ENCODE measurements at regions not wholly inside any gene's neighbourhood (a gene's known extent, or its start where the extent isn't known, plus 50 kb on each side); places are given as distances from the start of the nearest gene placed in this dataset.

DNA sequence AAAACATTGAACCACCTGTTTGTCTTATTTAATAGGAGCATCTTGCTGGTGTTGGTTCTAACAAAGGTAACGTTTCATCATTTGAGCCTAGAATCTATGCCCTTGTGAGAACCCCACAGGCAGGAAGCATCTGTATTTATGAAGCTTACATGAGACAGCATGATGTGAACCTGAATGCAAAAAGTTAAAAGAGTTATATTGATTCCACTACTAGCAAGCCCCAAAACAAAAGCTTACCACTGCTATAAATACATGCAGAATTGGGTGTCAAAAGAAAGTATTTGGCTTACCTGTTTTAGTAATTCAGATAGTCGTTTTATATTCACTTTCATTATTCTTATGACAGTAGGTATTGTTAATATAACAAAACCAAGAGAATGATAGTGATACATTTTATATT is 301.2 kb upstream of the ADGRL2 start:
- BruUV-seq (replicated peaks), result no TSS peak
- Histone ChIP-seq H3K27me3 (ENCODE audit: control insufficient read depth in 1 of 2, insufficient read depth in 2 of 2, low read length in 2 of 2) (no peaks in the 10 kb centered on the region), H3K27ac (ENCODE audit: extremely low read length, insufficient read depth, low read length) (no peak overlapping the region), H3K36me3 (replicated peaks in 1 of 2; ENCODE audit: control insufficient read depth in 1 of 2, insufficient read depth in 2 of 2, low read length in 2 of 2) (no peaks in the 10 kb centered on the region), H3K4me1 (ENCODE audit: insufficient read depth, low read length) (no peaks in the 10 kb centered on the region), H3K4me3 (replicated peaks in 1 of 3; ENCODE audit: insufficient read depth in 1 of 3, low read depth in 2 of 3, low read length in 3 of 3) (no peak overlapping the region), H3K4me2 (ENCODE audit: low read depth, low read length) (no peak overlapping the region), H4K20me1 (ENCODE audit: insufficient read depth, low read length) (no peaks in the 10 kb centered on the region), H3K9ac (ENCODE audit: insufficient read depth, low read depth, low read length) (no peak overlapping the region), H2AFZ (ENCODE audit: low read length) (no peak overlapping the region), H3K79me2 (ENCODE audit: insufficient read depth, low read length) (no peaks in the 10 kb centered on the region), H3K9me3 (ENCODE audit: low read length) (no peaks in the 10 kb centered on the region)
- DNase-seq (ENCODE audit: low spot score) (no peak), ATAC-seq (no peak), FAIRE-seq (no peak)
- ChIA-PET POLR2A (no interaction called here), CTCF (ENCODE audit: low intra/inter-chr PET ratio, low total read pairs) (no interaction called here)
- 2% methylated on average over 2 of the region's 2 CpGs for WGBS (ENCODE audit: low lambda C conversion rate)
- intact Hi-C loops (cut with micrococcal nuclease; ENCODE audit: unreplicated experiment) (no loop called here), in situ Hi-C loops (cut with HindIII; ENCODE audit: extremely low pct_ligation_motif_present, low pct_unique_long_range_greater_than_20kb) (no loop called here)
- TF ChIP-seq HOXA7 (CRISPR knock-in tag; IDR thresholded peaks at IDR 0.05), result no peak
- TF ChIP-seq ZNF83 (CRISPR knock-in tag; IDR thresholded peaks at IDR 0.05; ENCODE audit: borderline replicate concordance), result no peak
- TF ChIP-seq, protein P1, sequence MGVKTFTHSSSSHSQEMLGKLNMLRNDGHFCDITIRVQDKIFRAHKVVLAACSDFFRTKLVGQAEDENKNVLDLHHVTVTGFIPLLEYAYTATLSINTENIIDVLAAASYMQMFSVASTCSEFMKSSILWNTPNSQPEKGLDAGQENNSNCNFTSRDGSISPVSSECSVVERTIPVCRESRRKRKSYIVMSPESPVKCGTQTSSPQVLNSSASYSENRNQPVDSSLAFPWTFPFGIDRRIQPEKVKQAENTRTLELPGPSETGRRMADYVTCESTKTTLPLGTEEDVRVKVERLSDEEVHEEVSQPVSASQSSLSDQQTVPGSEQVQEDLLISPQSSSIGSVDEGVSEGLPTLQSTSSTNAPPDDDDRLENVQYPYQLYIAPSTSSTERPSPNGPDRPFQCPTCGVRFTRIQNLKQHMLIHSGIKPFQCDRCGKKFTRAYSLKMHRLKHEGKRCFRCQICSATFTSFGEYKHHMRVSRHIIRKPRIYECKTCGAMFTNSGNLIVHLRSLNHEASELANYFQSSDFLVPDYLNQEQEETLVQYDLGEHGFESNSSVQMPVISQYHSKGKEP (CRISPR knock-in tag; IDR thresholded peaks at IDR 0.05), result no peak
- no peak for TF ChIP-seq ZNF136 (CRISPR knock-in tag; IDR thresholded peaks at IDR 0.05; ENCODE audit: low read depth)
- TF ChIP-seq HMG20A (CRISPR knock-in tag; IDR thresholded peaks at IDR 0.05; ENCODE audit: borderline replicate concordance), result no peak
- TF ChIP-seq ZNF335 (CRISPR knock-in tag; IDR thresholded peaks at IDR 0.05), result no peak
- TF ChIP-seq PCBP2 (optimal IDR thresholded peaks at IDR 0.05; ENCODE audit: low read depth, low read length, poor library complexity, severe bottlenecking), result no peak
- TF ChIP-seq NCOA5 (CRISPR knock-in tag; IDR thresholded peaks at IDR 0.05), result no peak

Measured in HepG2 (cell line).